Endometrial microvascular endothelial cells (primary cell): ENCODE measurements at regions not wholly inside any gene's neighbourhood (a gene's known extent, or its start where the extent isn't known, plus 50 kb on each side); places are given as distances from the start of the nearest gene placed in this dataset.
"Not testable (repeated sequence)": the region's sequence is repeated elsewhere in the genome, so short reads cannot be mapped to it uniquely, and the experiment has no call there.

Experiments used
- in situ Hi-C: cut with HindIII; loops from 2 replicates; pipeline ENCODE4 v1.10.0; 2017; ENCODE audit warnings: low sequenced_read_pairs, low pct_unique_long_range_greater_than_20kb; ENCODE audit errors: inconsistent ontology term

DNA sequence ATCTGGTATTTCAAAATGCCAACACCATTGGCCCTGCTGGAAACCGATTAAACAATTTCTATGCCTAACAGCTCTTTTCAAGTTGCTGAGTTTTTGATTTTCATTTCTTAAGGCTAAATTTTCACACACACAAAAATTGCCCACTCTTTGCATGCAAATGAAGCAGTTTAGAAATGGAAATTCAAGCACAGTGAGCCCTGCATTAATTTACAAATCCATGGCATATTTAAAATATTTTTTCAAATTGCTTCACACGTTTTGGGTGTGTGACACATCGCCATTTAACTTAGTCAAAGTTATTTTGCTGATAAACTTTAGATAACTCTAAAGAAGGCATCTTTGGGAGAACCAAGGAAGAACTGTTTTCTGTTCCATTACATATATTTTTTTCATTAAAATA lies 184.8 kb downstream of the TXNL1 start:
- in situ Hi-C loops: no loop called here

DNA sequence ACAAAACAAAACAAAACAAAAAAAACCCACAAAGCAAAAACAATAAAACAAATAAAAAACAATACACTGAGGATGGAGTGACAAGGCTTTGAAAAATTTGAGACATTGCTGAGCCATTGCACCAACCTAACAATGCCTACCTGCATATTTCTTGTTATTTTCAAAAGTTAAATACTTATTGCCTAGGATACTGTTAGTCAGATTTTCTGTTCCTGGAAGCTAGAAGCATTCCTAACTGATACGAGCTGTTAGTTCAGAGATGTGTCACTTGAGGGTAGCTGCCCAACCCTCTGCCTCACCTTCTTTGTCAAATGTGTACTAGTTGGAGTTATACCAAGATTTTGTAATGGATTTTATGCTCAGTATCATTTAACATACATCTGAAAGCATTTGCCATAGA lies 187.2 kb downstream of the TXNL1 start:
- in situ Hi-C loops: no loop called here

DNA sequence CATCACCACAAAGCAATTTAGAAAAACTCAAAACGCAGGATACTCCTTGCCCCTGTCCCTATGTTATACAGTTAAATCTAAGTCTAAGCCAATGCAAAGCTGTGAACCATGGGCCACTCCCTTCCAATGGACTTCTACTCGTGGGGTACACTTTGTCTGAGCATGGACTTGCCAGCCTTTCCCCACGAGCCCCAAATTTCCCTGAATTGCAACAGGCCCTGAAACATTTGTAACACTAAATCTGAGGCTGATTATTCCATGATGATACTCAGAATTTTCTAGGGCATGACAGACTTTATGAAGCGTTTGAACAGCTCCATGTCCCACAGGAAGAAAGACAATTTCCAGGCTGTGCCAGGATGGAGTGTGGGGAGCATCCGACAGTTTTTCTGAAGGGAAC lies 189.6 kb downstream of the TXNL1 start:
- in situ Hi-C loops: no loop called here

DNA sequence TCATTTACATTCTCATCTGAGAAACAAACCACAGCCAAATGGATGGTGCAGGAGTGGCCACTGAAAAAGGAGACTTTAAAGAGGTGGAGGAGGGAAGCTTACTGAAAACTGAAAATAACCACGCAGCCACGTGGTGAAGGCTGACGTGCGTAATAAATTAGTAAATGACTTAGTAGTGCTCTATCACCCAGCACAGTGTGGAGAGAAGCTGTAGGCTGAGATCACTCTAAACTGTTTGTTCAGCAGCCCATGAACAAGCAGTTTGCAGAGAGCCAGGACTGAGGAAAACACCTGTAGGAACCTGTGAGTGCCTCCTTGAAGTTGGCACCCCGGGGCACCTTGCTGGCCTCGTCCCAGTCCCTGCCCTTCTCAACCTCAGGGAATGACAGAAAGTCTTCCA lies 193.0 kb downstream of the TXNL1 start:
- in situ Hi-C loops: no loop called here

DNA sequence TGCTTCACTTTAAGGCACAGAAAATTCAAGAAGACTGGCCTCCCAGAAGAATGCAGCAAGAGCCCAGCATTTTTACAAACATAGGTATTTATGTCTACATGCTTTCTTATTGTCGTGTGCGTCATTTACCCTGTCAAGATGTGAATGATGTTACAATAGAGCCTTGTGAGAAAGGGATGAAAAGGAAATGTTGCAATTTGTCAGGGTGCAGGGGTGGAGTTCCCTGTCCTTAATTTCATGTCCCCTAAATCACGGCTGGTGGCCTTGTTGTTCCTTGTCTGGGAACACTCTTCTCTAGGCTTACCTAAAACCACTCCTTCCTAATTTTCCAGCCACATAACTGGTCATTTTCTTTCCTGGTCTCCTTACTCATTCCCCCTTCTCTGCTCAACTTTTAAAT lies 194.2 kb downstream of the TXNL1 start:
- in situ Hi-C loops: no loop called here

DNA sequence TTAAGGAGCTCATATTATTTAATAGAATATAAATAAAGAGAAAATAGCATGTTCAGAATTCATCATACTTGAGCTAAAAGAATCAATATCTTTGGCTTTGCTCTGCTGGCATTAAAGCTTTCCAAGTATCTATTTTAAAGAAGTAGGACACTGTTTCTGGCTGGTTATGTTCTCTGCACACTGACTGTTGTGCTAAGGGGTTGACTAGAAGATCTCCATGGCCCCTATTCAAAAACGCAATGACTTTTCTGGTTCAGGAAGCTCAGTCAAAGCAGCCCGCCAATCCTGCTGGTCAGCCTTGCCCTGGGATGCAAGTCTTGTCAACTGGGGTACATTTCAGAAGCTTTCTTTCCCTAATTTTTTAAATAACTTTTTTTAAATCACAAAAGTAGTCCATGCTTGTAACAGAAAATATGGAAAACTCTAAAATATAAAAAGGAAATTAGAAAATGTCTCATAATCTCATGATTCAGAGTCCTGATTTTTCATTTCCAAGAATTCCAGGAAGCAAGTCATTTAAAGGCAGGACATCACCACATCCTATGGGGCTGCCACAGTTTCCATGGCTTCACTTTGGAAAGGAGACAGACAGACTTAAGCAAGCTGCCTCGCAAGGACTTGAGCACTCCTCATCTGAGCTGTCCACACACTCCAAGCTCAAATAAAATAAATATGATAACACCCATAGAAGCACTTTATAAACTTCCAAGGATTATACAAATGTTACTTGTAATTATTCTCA lies 195.1 kb downstream of the TXNL1 start:
- in situ Hi-C loops: no loop called here

DNA sequence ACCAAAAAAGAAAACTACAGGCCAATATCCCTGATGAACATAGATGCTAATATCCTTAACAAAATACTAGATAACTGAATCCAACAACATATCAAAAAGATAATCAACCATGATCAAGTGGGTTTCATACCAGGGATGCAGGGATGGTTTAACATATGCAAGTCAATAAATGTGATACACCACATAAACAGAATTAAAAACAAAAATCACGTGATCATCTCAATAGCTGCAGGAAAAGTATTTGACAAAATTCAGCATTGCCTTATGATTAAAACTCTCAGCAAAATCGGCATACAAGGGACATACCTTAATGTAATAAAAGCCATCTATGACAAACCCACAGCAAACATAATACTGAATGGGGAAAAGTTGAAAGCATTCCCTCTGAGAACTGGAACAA lies 199.9 kb downstream of the TXNL1 start:
- in situ Hi-C loops: not testable (repeated sequence)

DNA sequence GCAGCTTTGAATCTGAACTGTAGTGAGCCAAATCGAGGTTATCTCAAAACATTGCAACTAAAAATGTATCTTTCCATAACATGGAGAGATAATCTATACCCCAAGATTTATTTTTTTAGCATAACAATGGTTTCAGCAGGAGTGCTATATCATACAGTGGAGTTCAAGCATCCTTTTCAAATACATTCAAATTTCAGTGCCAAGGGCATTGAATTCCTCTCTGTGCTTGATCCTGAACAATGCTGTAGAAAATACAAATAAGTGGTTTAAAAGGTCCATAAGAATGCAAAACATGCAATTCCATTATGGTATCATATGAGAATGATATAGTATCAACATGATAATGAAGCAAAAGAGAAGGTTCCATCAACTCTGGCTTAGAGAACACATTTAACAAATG lies 201.7 kb downstream of the TXNL1 start:
- in situ Hi-C loops: no loop called here

DNA sequence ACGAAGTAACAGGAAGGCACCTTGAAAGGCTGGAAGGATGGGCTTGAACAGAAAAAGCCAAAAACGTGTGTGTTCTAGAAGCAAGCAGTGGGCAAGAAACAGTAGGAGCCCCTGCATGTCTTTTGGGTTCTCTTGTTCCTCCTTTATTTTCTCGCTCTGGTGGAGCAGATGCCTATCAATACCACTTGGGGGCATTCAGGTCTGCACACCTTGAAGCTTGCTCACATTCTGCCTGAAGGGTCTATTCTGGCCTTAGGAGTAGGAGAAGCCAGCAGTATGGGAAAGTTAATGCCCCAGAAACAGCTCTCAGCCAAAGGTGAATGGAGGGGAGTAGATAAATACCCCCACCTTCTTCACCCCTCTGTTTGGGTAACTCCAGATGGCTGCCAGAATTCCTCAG lies 204.5 kb downstream of the TXNL1 start:
- in situ Hi-C loops: no loop called here

DNA sequence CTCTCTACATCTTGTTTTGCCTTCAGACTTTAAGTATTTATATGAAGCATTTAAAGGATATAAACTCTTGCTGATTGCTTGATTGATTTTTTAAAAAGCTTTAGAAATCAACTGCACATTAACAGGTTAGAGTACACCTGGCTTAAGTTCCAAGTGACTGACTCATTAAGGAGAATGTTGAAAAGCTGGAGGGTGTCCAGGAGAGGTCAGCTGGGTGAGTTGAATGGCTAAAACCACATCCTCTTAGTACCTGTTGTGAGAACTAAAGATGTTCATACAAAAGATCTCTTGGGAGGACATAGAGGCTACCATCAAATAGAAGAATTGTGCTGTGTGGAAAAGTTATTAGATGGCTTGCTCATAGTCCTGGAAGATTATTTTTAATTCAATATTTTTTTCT lies 206.8 kb downstream of the TXNL1 start:
- in situ Hi-C loops: no loop called here

DNA sequence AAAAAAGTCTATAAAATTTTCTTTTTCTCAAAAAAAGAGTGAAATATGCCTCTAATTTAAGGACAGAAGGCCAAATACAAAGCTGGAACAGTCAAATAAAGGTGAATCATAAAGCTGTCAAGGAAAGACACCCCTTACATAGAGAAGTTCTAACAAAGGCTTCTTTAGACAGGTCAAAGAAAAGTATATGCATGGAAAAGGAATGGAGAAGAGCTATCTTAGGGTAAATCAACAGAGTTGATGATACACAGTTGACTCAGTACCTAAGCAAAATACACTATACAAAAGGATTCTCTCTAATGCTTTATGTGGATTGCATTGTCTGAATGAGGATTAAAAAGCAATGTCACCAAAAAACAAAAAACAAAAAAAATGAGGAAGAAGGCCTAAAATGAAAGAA lies 214.8 kb downstream of the TXNL1 start:
- in situ Hi-C loops: no loop called here

DNA sequence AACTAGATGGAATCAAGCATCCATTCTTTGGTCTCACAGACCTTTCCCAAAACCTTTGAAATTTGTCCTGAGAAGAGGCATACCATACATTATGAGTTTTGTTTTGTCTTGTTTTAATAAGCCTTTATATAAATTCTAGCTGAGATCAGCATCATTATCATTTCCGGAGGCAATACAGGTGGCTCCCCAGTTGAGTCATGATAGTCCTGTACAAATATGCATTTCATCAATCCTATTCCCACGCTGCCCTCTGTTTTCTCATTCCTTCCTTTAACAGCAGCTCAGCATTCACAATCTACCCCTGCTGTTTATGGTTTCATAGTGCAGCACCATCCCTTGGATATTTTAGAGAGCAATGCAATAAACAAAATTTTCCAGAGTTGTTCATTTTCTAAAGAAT lies 216.7 kb downstream of the TXNL1 start:
- in situ Hi-C loops: no loop called here

DNA sequence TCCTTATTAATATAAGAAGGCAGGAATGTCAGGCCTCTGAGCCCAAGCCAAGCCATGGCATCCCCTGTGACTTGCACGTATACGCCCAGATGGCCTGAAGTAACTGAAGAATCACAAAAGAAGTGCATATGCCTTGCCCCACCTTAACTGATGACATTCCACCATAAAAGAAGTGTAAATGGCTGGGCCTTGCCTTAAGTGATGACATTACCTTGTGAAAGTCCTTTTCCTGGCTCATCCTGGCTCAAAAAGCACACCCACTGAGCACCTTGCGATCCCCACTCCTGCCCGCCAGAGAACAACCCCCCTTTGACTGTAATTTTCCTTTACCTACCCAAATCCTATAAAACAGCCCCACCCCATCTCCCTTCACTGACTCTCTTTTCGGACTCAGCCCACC lies 217.5 kb downstream of the TXNL1 start:
- in situ Hi-C loops: not testable (repeated sequence)

DNA sequence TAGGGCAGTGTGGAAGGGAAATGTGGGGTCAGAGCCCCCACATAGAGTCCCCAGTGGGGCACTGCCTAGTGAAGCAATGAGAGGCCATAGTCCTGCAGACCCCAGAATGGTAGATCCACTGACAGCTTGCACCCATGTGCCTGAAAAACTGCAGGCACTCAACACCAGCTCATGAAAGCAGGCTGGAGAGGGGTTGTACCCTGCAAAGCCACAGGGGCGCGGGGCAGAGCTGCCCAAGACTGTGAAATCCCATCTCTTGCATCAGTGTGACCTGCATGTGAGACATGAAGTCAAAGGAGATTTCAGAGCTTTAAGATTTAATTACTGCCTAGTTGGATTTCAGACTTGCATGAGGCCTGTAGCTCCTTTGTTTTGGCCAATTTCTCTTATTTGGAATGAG lies 224.0 kb downstream of the TXNL1 start:
- in situ Hi-C loops: no loop called here

DNA sequence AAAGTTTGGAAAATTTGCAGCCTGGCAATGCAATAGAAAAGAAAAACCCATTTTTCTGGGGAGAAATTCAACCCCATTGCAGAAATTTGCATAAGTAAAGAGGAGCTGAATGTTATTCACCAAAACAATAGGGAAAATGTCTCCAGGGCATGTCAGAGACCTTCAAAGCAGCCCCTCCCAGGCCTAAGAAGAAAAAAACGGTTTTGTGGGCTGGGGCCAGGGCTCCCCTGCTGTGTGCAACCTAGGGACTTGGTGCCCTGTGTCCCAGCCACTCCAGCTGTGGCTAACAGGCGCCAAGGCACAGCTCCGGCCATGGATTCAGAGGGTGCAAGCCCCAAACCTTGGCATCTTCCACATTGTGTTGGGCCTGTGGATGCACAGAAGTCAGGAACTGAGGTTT lies 224.5 kb downstream of the TXNL1 start:
- in situ Hi-C loops: no loop called here

DNA sequence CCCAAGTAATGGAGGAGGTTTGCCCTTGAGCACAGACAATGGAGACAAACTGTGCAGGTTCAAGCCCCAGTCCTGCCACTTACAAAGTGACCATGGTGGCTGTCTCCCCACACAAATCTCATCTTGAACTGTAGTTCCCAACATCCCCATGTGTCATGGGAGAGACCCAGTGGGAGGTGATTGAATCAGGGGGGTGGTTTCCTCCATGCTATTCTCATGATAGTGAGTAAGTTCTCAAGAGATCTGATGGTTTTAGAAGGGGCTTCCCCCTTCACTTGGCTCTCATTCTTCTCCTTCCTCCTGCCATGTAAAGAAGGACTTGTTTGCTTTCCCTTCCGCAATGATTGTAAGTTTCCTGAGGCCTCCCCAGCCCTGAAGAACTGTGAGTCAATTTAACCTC lies 225.4 kb downstream of the TXNL1 start:
- in situ Hi-C loops: no loop called here

DNA sequence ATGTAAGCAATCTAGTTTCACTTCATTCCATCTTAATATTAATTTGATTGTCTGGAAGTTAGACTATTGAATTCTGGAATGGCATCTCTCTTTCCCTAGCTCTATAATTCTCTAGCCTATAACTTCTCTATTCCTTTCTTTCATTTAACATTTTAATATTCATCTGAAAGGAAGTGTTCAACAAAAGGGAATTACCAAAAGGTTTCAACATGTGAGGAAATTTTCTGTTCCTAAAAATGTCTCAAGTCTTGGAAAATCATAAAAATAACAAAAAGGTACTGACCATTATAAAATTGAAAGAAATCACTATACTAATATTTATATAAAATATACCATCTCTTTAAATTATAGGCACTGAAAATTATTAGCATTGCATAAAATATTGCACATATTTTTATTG lies 228.7 kb downstream of the TXNL1 start:
- in situ Hi-C loops: no loop called here

DNA sequence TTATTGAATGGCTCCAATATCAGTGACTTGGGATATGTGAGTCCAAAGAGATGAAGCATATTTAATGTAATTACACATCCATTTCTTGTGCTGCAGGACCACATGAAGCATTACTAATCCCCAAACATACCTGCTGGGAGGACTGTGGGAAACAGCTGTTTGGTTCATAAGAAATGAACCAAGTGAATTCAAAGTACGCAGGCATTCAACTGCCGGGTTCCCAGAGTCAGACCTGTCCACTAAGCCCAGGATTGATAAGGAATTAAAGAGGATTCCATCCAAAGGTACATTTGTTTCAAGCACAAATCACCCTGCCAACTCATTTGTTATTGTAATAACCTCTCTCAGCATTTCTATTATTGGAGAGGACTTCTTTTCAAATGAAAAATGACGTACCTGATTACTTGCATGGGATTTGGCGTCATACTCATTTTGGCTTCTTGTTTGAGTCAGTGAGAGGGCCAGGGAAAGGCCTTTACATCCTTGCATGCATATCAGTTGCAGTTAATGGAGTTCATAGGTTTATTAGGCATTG lies 230.7 kb downstream of the TXNL1 start:
- in situ Hi-C loops: no loop called here

DNA sequence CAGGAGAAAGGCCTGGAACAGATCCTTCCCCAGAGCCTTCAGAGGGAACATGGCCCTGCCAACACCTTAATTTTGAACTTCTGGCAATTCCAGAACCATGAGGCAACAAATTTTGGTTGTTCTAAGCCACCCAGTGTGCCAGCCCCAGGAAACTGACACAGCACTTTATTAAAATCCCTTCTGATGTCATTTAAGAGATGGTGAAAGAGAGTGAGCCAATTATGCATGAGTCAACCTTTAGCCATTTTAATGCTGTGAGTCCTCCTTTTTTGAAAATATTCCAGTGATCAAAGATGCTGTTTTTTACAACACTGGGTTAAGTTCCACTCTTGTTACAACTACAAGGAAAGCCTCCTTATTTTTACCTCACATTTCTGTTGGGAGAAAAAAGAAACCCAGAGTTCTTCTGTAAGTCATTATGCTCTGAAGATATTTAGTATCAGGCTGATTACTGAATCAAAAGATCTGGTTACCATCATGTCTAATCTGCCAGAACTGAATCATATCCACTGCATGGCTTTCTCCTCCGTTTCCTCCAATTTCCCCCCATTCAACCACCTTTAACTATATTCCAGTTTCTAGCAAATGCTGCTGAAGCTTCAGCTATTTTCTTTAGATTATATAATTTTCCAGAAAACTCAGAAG lies 235.4 kb downstream of the TXNL1 start:
- in situ Hi-C loops: no loop called here

DNA sequence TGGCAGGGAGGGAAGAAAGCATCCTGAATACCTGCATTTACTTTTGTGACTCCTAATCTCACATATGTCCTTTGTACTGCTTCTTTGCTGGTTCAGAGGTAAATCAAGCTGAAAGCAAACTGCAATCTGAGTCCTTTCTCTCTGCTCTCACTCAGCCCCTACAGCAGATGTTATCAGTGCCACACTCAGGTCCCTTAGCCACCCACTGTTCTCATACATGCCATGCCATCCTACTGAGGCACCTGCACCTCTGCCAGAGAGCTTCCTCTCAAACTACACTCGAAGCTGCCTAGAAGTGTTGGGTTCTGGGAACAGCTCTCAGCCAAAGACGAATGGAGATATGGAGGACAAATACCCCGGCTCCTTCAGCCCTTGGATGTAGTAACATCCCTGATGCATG lies 244.5 kb downstream of the TXNL1 start:
- in situ Hi-C loops: no loop called here
